ENCODE measurements at regions not wholly inside any gene's neighbourhood (a gene's known extent, or its start where the extent isn't known, plus 50 kb on each side); places are given as distances from the start of the nearest gene placed in this dataset.

DNA sequence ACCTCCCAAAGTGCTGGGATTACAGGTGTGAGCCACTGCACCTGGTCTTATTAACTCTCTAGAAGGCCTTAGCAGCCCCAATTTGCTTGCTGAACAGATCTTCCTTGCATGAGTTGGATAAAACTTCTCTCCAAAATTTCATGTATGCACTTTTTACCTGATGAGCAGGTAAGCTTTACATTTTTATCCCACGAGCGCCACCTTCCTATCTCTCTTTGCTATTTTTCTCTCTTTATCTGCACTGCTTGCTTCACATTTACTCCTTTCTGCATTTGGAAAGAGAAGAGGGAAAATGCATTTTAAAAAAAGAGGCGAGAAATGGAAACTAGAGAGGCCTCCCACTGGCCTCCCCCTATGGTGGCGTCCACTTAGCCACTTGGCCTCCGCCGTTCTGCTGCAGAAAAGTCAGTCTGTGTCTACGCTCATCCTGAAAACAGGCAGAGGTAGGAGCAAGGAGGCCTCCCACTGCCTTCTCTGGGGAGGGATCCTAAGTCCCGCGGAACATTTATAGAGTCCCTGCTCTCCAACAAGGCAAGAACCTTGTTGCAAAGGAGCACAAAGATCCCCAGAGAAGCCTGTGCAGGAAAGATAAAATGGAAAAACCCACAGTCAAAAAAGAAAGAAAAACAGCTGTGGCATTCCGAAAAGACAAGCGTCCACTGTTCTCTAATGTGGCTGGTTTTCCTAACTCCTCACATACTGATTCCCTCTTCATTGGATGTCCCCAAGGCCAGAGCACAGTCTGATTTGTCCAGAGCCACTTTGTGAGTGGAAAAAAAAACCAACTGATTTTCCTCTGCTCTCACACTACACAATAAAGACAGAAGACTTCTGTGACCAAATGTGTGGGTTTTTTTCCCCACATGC, 62.2 kb upstream of the INCENP start:
- TF ChIP-seq, protein P1, sequence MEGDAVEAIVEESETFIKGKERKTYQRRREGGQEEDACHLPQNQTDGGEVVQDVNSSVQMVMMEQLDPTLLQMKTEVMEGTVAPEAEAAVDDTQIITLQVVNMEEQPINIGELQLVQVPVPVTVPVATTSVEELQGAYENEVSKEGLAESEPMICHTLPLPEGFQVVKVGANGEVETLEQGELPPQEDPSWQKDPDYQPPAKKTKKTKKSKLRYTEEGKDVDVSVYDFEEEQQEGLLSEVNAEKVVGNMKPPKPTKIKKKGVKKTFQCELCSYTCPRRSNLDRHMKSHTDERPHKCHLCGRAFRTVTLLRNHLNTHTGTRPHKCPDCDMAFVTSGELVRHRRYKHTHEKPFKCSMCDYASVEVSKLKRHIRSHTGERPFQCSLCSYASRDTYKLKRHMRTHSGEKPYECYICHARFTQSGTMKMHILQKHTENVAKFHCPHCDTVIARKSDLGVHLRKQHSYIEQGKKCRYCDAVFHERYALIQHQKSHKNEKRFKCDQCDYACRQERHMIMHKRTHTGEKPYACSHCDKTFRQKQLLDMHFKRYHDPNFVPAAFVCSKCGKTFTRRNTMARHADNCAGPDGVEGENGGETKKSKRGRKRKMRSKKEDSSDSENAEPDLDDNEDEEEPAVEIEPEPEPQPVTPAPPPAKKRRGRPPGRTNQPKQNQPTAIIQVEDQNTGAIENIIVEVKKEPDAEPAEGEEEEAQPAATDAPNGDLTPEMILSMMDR (IDR thresholded peaks at IDR 0.05) = peak in 3 of 7 experiments; percentile 31 to 58 (median 31)
- TF ChIP-seq POLR2AphosphoS5 (IDR thresholded peaks at IDR 0.05) = no peak
- TF ChIP-seq POLR2A (IDR thresholded peaks at IDR 0.05) = no peak
